Liver (tissue), 8 donors: ENCODE measurements at regions not wholly inside any gene's neighbourhood (a gene's known extent, or its start where the extent isn't known, plus 50 kb on each side); places are given as distances from the start of the nearest gene placed in this dataset.

ENCODE experiments used
- DNase-seq: peaks from one replicate; pipeline ENCODE4 v3.0.0-alpha.2; 2017; ENCODE audit warnings: low spot score
- H3K27ac ChIP-seq, 2 donors: one replicate each; pipeline ENCODE4 v1.7.0; 2013; ENCODE audit warnings: inconsistent platforms in 2 of 2, low read length in 2 of 2, control low read depth in 1 of 2, low read depth in 1 of 2, mild to moderate bottlenecking in 1 of 2
- H3K27me3 ChIP-seq, 4 donors: one replicate each; pipeline versions ENCODE4 v1.6.1 to v1.7.0; 2013; ENCODE audit warnings: low read length in 3 of 4, inconsistent platforms in 1 of 4, mild to moderate bottlenecking in 1 of 4, moderate library complexity in 1 of 4; ENCODE audit not compliant: control insufficient read depth in 4 of 4, insufficient read depth in 4 of 4
- H3K36me3 ChIP-seq, 4 donors: one replicate each; pipeline versions ENCODE4 v1.6.1 to v1.7.0; 2013; ENCODE audit warnings: low read length in 3 of 4, mild to moderate bottlenecking in 3 of 4, low read depth in 1 of 4, moderate library complexity in 1 of 4; ENCODE audit not compliant: control insufficient read depth in 4 of 4, insufficient read depth in 3 of 4
- H3K4me1 ChIP-seq, 4 donors: one replicate each; pipeline versions ENCODE4 v1.6.1 to v1.7.0; 2013; ENCODE audit warnings: low read length in 3 of 4, mild to moderate bottlenecking in 3 of 4, moderate library complexity in 1 of 4; ENCODE audit not compliant: control insufficient read depth in 4 of 4, insufficient read depth in 4 of 4
- H3K4me3 ChIP-seq, 3 donors: one replicate each; pipeline versions ENCODE4 v1.6.1 to v1.7.0; 2013; ENCODE audit warnings: low read length in 3 of 3, control low read depth in 1 of 3, low read depth in 1 of 3, mild to moderate bottlenecking in 1 of 3
- H3K9ac ChIP-seq, 2 donors: one replicate each; pipeline ENCODE4 v1.7.0; 2013; ENCODE audit warnings: low read length in 2 of 2, mild to moderate bottlenecking in 2 of 2, moderate library complexity in 2 of 2, control low read depth in 1 of 2, low read depth in 1 of 2
- H3K9me3 ChIP-seq, 4 donors: one replicate each; pipeline versions ENCODE4 v1.6.1 to v1.7.0; 2013; ENCODE audit warnings: low read length in 3 of 4; ENCODE audit not compliant: control insufficient read depth in 4 of 4
- ATF3 ChIP-seq: IDR thresholded peaks from 2 replicates; pipeline ENCODE4 v1.6.1; 2016; ENCODE audit warnings: antibody characterized with exemption
- CTCF ChIP-seq: fragments of 150-350 bp; IDR thresholded peaks from 2 replicates; pipeline ENCODE4 v1.5.1; 2017; ENCODE audit warnings: improper control_type of control experiment, low read depth, low read length; ENCODE audit not compliant: missing input control
- EGR1 ChIP-seq, 2 donors: IDR thresholded peaks; 2 replicates each; pipeline ENCODE4 v1.6.1; 2016 to 2018; ENCODE audit warnings: antibody characterized with exemption in 2 of 2, low read depth in 2 of 2
- FOXA1 ChIP-seq: IDR thresholded peaks from 2 replicates; pipeline ENCODE4 v1.6.1; 2016; ENCODE audit warnings: antibody characterized with exemption
- FOXA2 ChIP-seq: IDR thresholded peaks from 2 replicates; pipeline ENCODE4 v1.6.1; 2016; ENCODE audit warnings: antibody characterized with exemption
- HNF4G ChIP-seq: IDR thresholded peaks from 2 replicates; pipeline ENCODE4 v1.6.1; 2016; ENCODE audit warnings: antibody characterized with exemption
- JUND ChIP-seq, 2 donors: IDR thresholded peaks; 2 replicates each; pipeline ENCODE4 v1.6.1; 2016; ENCODE audit warnings: antibody characterized with exemption in 2 of 2
- MAX ChIP-seq: IDR thresholded peaks from 2 replicates; pipeline ENCODE4 v1.6.1; 2016; ENCODE audit warnings: antibody characterized with exemption
- REST ChIP-seq: IDR thresholded peaks from 2 replicates; pipeline ENCODE4 v1.6.1; 2016; ENCODE audit warnings: antibody characterized with exemption, mild to moderate bottlenecking
- RXRA ChIP-seq, 2 donors: IDR thresholded peaks; 2 replicates each; pipeline ENCODE4 v1.6.1; 2017 to 2018; ENCODE audit warnings: antibody characterized with exemption in 2 of 2, mild to moderate bottlenecking in 1 of 2
- SP1 ChIP-seq: IDR thresholded peaks from 2 replicates; pipeline ENCODE4 v1.6.1; 2018; ENCODE audit warnings: antibody characterized with exemption, mild to moderate bottlenecking
- TAF1 ChIP-seq: conservative IDR thresholded peaks from 2 replicates; pipeline ENCODE4 v1.6.1; 2016; ENCODE audit warnings: antibody characterized with exemption, mild to moderate bottlenecking
- ZBTB33 ChIP-seq: IDR thresholded peaks from 2 replicates; pipeline ENCODE4 v1.6.1; 2016; ENCODE audit warnings: antibody characterized with exemption
- WGBS: extraction: QIAGEN DNeasy Blood & Tissue Kit; methylation state at CpG from one replicate; pipeline ENCODE4 v1.1.7; 2013; 5-methylcytosine and 5-hydroxymethylcytosine counted together
- donor health status: healthy.
- donor health status: healthy.
- donor health status: healthy.
- donor health status: healthy.
- donor health status: healthy.

GRCh38 chr22:46038174-46038487, 61.2 kb upstream of the WNT7B start (continued):
- TF ChIP-seq REST (no peak), TAF1 (no peak), MAX (no peak)

GRCh38 chr22:46038516-46039430, 61.8 kb upstream of the WNT7B start:
- Histone ChIP-seq H3K9me3 (no peaks in the 10 kb centered on the region), H3K4me1 (peaks cover 2 to 29% (median 21%) of the 10 kb centered on the region in 4 donors), H3K27ac (no peak overlapping the region), H3K36me3 (no peaks in the 10 kb centered on the region), H3K9ac (no peak overlapping the region), H3K4me3 (no peak overlapping the region), H3K27me3 (no peaks in the 10 kb centered on the region)
- WGBS = 85% methylated on average over 18 of the region's 18 CpGs
- DNase-seq = no peak
- no peak for TF ChIP-seq REST
- no peak for TF ChIP-seq CTCF
- no peak for TF ChIP-seq FOXA2
- TF ChIP-seq ATF3 = no peak
- TF ChIP-seq SP1 = no peak
- no peak for TF ChIP-seq ZBTB33
- no peak for TF ChIP-seq MAX
- TF ChIP-seq FOXA1 = no peak
- TF ChIP-seq RXRA (IDR thresholded peaks at IDR 0.05) = no peak
- no peak for TF ChIP-seq JUND (IDR thresholded peaks at IDR 0.05)
- TF ChIP-seq EGR1 (IDR thresholded peaks at IDR 0.05; ENCODE audit: low read depth in 2 of 2) = no peak
- TF ChIP-seq HNF4G = no peak
